ENCODE measurements at regions not wholly inside any gene's neighbourhood (a gene's known extent, or its start where the extent isn't known, plus 50 kb on each side); places are given as distances from the start of the nearest gene placed in this dataset.

DNA sequence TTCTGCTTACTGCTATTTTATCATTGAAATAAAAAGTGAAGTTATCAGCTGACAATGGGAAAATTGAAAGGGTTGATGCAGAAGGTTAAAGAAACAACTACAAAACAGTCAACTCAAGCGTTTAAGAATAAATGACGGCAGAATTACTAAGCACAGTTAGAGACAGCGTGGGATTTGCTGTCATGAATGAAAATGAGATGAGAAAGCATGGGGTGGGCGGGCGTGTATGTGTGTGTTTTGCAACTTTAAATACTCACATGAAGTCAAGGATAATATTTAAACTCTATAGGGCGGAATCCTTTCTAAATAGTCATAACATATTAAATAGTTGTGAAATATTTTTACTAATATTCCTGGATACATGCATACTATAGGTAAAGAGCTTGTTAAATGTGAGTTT lies 450.8 kb downstream of the ETV1 start:
- TF ChIP-seq, protein P1, sequence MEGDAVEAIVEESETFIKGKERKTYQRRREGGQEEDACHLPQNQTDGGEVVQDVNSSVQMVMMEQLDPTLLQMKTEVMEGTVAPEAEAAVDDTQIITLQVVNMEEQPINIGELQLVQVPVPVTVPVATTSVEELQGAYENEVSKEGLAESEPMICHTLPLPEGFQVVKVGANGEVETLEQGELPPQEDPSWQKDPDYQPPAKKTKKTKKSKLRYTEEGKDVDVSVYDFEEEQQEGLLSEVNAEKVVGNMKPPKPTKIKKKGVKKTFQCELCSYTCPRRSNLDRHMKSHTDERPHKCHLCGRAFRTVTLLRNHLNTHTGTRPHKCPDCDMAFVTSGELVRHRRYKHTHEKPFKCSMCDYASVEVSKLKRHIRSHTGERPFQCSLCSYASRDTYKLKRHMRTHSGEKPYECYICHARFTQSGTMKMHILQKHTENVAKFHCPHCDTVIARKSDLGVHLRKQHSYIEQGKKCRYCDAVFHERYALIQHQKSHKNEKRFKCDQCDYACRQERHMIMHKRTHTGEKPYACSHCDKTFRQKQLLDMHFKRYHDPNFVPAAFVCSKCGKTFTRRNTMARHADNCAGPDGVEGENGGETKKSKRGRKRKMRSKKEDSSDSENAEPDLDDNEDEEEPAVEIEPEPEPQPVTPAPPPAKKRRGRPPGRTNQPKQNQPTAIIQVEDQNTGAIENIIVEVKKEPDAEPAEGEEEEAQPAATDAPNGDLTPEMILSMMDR (IDR thresholded peaks at IDR 0.05), result no peak

GRCh38 chr7:13540429-13540828 lies 449.0 kb downstream of the ETV1 start:
- TF ChIP-seq, protein P1 (IDR thresholded peaks at IDR 0.05), result no peak

DNA sequence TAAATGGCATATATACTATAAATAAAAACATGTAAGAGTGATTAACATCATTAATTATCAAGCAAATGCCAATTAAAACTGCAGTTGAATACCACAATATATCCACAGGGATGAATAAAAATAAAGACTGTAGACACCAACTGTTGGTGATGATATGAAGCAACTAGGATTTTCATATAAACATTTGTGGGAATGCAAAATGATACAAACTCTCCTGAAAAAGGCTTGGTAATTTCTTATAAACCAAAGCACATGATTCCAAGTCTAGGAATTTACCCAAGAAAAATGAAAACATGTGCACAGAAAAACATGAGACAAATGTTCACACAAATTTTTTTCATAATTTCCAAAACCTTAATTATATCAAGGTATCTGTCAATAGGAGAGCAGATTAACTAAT lies 448.1 kb downstream of the ETV1 start:
- TF ChIP-seq, protein P1 (IDR thresholded peaks at IDR 0.05), result no peak

DNA sequence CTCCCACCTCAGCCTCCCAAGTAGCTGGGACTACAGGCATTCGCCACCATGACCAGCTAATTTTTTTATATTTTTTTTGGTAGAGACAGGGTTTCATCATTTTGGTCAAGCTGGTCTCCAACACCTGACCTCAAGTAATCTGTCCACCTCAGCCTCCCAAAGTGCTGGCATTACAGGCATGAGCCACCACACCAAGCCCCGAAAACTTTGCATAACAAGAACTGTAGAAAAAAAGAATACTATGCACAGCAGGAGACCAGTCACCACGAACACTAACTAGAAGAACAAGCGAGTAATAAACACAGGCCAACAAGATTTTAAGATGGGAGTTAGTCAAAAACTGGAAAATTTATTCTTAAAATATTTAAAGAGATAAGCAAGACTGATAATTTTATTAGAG lies 447.0 kb downstream of the ETV1 start:
- TF ChIP-seq, protein P1 (IDR thresholded peaks at IDR 0.05), result no peak

- TF ChIP-seq, protein P1 (IDR thresholded peaks at IDR 0.05), result no peak
These were observed 438.0 kb downstream of the ETV1 start for GRCh38 chr7:13551503-13551902.

DNA sequence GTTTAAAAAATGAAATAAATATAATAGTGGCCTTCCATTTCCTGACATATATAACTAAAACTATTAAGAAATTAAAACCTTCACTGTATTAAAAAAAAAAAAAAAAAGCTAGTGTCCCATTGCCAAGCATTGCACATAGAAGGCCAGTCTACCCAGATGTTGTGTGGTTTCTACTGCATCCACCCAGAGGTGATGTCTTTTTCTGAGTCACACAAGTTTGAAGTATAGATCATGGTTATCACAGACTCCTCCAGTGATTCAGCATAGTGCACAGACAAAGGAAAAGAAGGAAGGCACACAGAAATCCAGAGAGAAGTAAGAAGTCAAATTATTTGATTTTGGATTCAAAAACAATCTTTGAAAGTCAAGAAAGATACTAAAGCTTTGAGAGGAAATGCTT lies 429.0 kb downstream of the ETV1 start:
- TF ChIP-seq, protein P1 (IDR thresholded peaks at IDR 0.05), result no peak

DNA sequence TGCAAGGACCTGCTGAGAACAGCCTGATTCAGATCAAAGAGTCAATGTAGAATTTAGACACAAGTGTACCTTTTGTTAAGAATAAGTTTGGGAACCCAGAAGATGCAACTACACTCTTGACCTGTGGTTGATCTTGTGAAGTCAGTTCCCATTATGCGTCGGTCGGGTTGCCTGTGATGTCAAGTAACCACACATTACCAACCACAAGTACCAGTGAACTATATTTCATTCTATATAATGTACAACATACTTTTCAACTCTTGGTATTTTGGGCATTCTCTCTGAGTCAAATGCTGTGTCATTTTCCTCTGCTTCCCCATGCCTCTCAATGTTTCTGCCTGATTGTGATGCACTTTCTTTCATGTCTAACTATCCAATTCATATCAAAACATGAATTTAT lies 426.2 kb downstream of the ETV1 start:
- TF ChIP-seq, protein P1 (IDR thresholded peaks at IDR 0.05), result no peak

- TF ChIP-seq, protein P1 (IDR thresholded peaks at IDR 0.05), result no peak
These were observed 425.8 kb downstream of the ETV1 start for GRCh38 chr7:13563680-13564079.

All from LNCAP (cell line).